Stimulated activated naive CD8-positive, alpha-beta T cell treated with anti-CD3 and anti-CD28 coated beads, Interleukin-15, amount 100 ng/mL, for 72 hours (primary cell): ENCODE measurements at regions not wholly inside any gene's neighbourhood (a gene's known extent, or its start where the extent isn't known, plus 50 kb on each side); places are given as distances from the start of the nearest gene placed in this dataset.

Experiments
- ATAC-seq: fragments of 150-1000 bp; cut with Tn5 transposase; 2 replicates; pipeline ENCODE4 v1.10.0; 2021; ENCODE audit warnings: mild to moderate bottlenecking, moderate library complexity
- DNase-seq, 2 donors: peaks; one replicate each; pipeline ENCODE4 v3.0.0; 2021 to 2022
- H3K27ac Mint-ChIP-seq, 2 donors: one replicate each; pipeline ENCODE4 v1.8.0; 2022; ENCODE audit warnings: mild to moderate bottlenecking in 2 of 2, mixed read lengths in 2 of 2, moderate library complexity in 2 of 2
- H3K27me3 Mint-ChIP-seq: one replicate; pipeline ENCODE4 v1.8.0; 2022; ENCODE audit warnings: mixed read lengths
- H3K4me1 Mint-ChIP-seq: one replicate; pipeline ENCODE4 v1.8.0; 2022; ENCODE audit warnings: mild to moderate bottlenecking, mixed read lengths
- H3K4me3 Mint-ChIP-seq, 2 donors: one replicate each; pipeline ENCODE4 v1.8.0; 2022; ENCODE audit warnings: mild to moderate bottlenecking in 2 of 2, mixed read lengths in 2 of 2, moderate library complexity in 1 of 2
- H3K9me3 Mint-ChIP-seq, 2 donors: one replicate each; pipeline ENCODE4 v1.8.0; 2022; ENCODE audit warnings: mixed read lengths in 2 of 2

DNA sequence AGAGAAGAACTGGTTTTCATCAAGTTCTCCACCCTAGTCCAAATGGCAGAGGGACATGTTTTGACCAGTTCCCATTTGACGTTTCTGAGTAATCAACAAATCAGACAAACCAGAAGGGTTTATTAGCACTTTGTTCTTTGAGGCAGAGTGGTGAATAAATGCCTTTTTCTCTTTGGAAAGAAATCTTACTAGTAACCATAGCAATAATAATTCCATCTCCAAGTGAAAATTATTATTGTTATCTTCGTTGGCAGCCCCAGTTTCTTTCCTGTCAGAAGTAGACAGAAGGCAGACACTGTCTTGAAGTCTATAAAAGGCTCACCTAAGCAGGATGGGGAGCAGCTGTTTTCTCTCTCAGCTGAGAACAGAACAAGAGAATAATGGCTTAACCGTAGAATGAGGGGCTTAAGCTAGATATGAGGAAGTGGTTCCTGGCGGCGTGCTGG is 391.6 kb downstream of the PBX1 start:
- Mint-ChIP-seq H3K27ac (no peak overlapping the region), H3K27me3 (no peaks in the 10 kb centered on the region)
- no peak for ATAC-seq

DNA sequence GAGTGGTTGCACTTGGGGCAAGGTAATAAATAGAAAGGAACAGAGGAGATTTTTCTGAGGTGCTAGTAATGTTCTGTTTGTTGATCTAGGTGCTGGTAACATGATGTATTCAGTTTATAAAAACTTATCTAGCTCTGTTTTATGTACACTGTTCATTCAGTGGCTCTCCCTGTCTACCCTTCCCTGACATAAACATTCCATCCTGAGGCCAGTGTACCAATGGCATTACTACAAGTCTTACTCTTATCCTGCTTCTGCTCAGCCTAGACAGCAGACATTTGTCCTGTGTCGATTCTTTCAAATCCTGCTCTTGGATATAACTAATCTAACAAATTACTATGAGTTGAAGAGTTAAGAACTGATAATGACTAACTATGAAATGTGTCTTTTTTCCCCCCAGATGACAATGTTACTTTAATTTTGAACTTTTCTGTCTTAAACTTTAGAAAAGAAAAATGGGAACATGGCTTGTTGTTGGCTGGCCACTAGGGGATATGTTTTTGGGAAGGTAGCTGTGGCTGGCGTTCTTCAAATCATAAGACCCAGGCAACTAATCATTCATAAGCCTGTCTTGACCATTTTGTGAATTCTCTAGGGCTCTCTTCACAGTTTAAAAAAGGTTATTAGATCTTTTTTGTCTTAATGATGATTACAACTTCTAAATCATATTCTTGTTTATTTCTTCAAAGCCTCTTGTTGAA is 390.9 kb downstream of the PBX1 start:
- Mint-ChIP-seq H3K4me1 (no peaks in the 10 kb centered on the region), H3K9me3 (peaks cover 18% of the 10 kb centered on the region in 2 donors), H3K4me3 (no peak overlapping the region), H3K27me3 (no peaks in the 10 kb centered on the region), H3K27ac (no peak overlapping the region)
- no peak for DNase-seq
- ATAC-seq: no peak

More for the DNA sequence above, 391.6 kb downstream of the PBX1 start:
- Mint-ChIP-seq H3K4me3 (no peak overlapping the region), H3K4me1 (no peaks in the 10 kb centered on the region), H3K9me3 (peaks cover 18% of the 10 kb centered on the region in 2 donors)
- no peak for DNase-seq

DNA sequence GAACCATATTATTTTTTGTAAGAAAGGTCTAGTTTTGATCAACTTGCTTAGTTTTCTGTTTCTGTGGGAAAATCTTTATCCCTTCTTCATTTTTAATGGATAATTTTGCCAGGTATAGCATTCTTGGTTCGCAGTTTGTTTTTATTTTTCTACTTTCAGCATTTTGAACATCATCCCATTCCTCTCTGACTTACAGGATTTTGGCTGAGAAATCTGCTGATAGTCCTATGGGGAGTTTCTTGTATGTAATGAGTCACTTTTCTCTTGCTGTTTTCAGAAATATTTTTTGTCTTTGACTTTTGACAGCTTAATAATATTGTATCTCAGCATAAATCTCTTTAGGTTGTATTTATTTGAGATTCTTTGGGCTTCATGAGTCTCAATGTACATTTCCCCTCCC is 389.1 kb downstream of the PBX1 start:
- no peak overlapping the region for H3K4me3 Mint-ChIP-seq
- no peaks in the 10 kb centered on the region for H3K4me1 Mint-ChIP-seq
- H3K27me3 Mint-ChIP-seq: no peaks in the 10 kb centered on the region
- no peak for DNase-seq
- H3K27ac Mint-ChIP-seq: no peak overlapping the region
- H3K9me3 Mint-ChIP-seq: peaks cover 18 to 21% of the 10 kb centered on the region in 2 donors
- ATAC-seq: no peak

DNA sequence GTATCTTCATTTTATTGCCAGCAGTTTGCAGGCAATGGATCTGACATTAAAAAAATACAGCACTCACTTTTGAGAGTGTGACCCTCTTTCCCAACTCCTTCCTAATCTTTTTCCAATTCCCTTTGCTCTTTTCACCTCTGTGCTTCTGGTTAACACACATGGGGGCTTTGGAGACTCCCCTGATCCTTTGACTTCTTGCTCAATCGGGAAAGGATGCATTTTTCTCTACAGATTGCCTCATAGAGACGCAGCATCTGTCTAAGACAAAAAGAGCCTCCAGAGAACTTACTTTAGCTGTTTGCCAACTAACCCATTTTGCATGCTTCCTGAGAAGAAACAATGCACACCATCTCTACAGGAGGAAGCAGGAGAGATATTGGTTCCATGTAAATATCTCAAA is 378.3 kb downstream of the PBX1 start:
- Mint-ChIP-seq H3K9me3 (peaks cover 4 to 9% of the 10 kb centered on the region in 2 donors), H3K4me3 (no peak overlapping the region), H3K27ac (no peak overlapping the region), H3K4me1 (no peaks in the 10 kb centered on the region), H3K27me3 (no peaks in the 10 kb centered on the region)
- DNase-seq: no peak
- no peak for ATAC-seq

DNA sequence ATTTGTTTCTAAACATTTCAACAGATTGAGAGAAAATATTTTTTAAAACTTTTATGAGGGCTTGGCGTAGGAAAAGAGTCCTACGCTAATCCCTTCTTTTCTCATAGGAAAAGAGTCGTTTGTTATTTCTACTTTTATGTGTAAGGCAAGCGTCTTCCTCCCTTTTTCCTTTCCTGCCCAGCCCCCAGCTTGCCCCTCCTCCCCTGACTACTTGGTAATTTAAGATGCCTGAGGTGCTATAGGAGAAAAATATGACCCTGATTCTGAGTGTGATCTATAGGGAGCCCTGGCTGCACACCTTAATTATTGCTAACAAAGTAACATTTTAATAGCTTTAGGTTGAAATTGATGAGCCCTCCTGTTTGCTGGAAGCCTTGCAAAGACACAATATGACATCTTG is 373.6 kb downstream of the PBX1 start:
- Mint-ChIP-seq H3K27me3 (no peaks in the 10 kb centered on the region), H3K9me3 (peaks cover 6 to 7% of the 10 kb centered on the region in 2 donors), H3K4me1 (no peaks in the 10 kb centered on the region), H3K27ac (no peak overlapping the region), H3K4me3 (no peak overlapping the region)
- DNase-seq: no peak
- ATAC-seq: no peak

DNA sequence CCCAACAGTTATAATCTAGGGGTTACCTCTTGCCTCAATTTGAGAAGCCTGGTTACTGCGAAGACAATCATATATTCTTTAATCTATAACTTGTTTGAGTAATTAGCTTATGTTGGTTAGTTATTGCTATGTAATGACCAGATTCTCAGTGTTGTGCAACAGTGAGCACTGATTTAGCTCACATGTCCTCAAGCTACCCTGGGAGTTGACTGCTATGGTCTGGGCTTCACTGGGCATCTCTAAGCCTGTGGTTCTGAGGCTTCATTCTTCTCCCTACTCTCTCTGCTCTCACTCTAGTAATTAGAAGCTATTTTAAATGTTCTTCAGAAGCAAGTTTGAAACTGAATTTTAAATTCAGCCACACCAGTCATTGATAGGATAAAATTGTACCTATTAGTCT is 371.8 kb downstream of the PBX1 start:
- Mint-ChIP-seq H3K4me1 (no peaks in the 10 kb centered on the region), H3K27ac (no peak overlapping the region), H3K9me3 (peaks cover 0 to 7% of the 10 kb centered on the region in 2 donors), H3K4me3 (no peak overlapping the region), H3K27me3 (no peaks in the 10 kb centered on the region)
- ATAC-seq (no peak), DNase-seq (no peak)

DNA sequence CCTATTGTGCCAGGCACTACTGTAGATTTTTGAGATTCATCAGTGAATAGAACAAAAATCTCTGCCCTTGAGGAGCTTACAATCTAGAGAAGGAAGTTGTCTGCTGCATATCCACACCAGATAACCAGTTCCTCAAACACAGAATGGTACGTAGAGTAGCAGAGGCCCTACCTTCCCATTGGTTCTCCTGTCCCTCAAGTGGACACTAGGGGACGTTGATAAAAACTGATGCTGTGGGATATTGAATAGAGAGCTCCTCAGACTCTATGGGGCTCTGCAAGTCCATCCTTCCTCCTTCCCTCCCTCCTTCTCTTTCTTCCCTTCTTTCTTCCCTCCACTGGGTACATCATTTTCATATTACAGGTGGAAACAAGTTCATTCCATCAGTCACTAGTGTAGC is 371.3 kb downstream of the PBX1 start:
- Mint-ChIP-seq H3K27ac (no peak overlapping the region), H3K9me3 (peaks cover 0 to 7% of the 10 kb centered on the region in 2 donors), H3K4me3 (no peak overlapping the region), H3K4me1 (no peaks in the 10 kb centered on the region), H3K27me3 (no peaks in the 10 kb centered on the region)
- DNase-seq: no peak
- ATAC-seq: no peak

DNA sequence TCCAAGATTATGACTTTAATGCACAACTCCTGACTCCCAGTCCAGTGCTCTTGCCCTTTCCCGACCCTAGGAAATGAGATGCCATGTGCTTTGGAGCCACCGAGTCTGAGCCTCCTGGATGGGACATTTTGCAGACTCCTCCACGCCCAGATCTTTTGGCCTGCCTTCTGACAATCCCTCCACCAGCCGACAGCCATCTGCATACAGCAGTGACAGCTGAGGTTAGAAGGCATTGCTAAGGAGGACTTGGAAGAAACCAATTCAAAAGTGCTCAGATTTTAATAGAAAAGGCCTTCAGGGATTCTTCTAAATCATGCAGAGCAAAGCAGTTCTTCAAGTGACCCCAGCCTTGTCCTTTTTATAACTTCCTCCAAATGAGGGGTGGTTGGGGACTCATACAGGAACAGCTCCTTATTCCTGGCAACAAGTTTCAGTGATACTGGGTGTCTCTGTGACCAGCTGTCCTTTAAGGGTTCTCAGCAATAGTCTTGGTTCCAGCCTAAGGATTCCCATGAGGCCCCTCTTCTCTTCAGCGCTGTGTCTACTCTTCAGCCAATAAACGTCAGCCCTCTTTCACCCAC is 369.3 kb downstream of the PBX1 start:
- no peaks in the 10 kb centered on the region for H3K4me1 Mint-ChIP-seq
- H3K27me3 Mint-ChIP-seq: no peaks in the 10 kb centered on the region
- no peak overlapping the region for H3K4me3 Mint-ChIP-seq
- DNase-seq (no peak), ATAC-seq (no peak)
- H3K9me3 Mint-ChIP-seq: peaks cover 0 to 7% of the 10 kb centered on the region in 2 donors
- H3K27ac Mint-ChIP-seq: no peak overlapping the region

DNA sequence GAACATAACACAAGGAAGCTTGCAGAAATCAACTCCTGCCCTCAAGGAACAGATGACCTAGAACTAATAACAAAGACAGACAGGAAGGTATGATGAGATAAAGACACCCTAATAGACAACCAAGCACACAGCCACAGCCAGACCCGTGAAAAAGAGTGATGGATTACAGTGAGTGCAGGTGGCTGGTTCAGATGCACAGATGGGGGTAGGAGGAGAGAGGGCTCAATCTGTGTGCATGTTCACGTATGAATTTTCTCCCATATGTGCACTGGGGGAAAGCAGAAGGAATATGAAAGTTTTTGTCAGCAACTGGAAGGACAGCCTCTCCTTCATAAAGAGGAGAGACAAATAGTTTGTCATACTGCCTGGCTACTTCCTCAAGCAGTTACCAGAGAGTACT is 367.1 kb downstream of the PBX1 start:
- Mint-ChIP-seq H3K4me3 (no peak overlapping the region), H3K27ac (no peak overlapping the region), H3K27me3 (no peaks in the 10 kb centered on the region), H3K4me1 (no peaks in the 10 kb centered on the region), H3K9me3 (peaks cover 0 to 4% of the 10 kb centered on the region in 2 donors)
- no peak for ATAC-seq
- DNase-seq: no peak

DNA sequence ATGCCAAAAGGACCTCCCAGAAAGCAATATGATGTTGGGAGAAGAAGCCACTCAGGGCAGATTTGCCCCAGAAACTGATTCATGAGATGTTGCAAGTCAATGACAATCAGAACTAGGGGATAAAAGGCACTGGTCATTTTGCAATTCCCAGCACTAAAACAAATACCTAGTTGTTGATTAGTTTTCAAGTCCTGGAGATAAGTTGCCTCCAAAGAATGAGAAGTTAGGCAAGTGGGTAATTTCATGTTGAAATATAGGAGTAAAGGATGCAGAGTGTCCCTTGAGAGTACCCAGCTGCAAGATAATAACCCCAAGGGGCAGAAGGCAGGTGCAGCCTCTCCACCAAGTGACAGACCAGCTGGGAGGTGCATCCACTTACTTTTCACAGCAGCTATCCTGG is 363.6 kb downstream of the PBX1 start:
- no peaks in the 10 kb centered on the region for H3K4me1 Mint-ChIP-seq
- peaks cover 0 to 4% of the 10 kb centered on the region in 2 donors for H3K9me3 Mint-ChIP-seq
- H3K4me3 Mint-ChIP-seq: no peak overlapping the region
- H3K27ac Mint-ChIP-seq: no peak overlapping the region
- ATAC-seq (no peak), DNase-seq (no peak)
- H3K27me3 Mint-ChIP-seq: no peaks in the 10 kb centered on the region

DNA sequence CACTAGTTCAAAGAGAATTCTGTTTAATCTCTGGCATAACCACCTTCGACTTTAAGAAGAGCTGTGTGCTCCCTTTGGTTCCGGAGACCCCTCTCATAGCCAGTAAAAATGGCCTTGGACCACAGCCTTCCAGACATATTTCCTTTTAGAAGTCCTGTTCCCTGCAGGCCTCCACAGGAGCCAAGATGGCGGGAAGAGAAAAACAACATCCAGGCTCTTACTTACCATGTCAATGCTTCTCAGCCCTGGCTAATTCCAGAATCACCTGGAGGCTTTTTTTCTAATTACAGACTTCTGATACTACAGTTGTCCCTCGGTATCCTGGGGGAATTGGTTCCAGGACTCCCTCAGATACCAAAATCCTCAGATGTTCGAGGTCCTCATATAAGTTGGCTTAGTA is 362.5 kb downstream of the PBX1 start:
- H3K27ac Mint-ChIP-seq: no peak overlapping the region
- peaks cover 0 to 6% of the 10 kb centered on the region in 2 donors for H3K9me3 Mint-ChIP-seq
- no peak for ATAC-seq
- no peaks in the 10 kb centered on the region for H3K4me1 Mint-ChIP-seq
- H3K27me3 Mint-ChIP-seq: no peaks in the 10 kb centered on the region
- no peak overlapping the region for H3K4me3 Mint-ChIP-seq
- no peak for DNase-seq

DNA sequence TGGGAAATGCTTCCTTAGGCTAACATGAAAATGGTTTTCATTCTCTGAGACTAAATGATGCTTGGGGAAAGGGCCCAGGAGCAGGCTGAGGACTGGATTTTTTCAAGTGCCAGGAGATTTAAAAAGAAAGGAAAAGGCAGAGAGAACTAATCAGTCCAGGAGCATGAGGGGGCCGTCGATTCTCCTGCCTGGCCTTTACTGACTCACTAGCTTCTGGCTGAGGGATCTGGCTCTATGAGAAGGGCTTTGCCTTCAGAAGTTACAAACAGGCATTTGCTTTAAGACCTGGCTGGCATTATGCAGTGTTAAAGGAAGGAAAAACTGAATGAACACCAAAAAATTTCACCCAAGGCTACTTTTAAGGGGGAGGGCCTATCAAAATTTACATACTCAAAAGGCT is 359.2 kb downstream of the PBX1 start:
- H3K9me3 Mint-ChIP-seq: peaks cover 0 to 14% of the 10 kb centered on the region in 2 donors
- H3K27me3 Mint-ChIP-seq: no peaks in the 10 kb centered on the region
- H3K27ac Mint-ChIP-seq: no peak overlapping the region
- ATAC-seq (no peak), DNase-seq (no peak)
- no peak overlapping the region for H3K4me3 Mint-ChIP-seq
- H3K4me1 Mint-ChIP-seq: no peaks in the 10 kb centered on the region

DNA sequence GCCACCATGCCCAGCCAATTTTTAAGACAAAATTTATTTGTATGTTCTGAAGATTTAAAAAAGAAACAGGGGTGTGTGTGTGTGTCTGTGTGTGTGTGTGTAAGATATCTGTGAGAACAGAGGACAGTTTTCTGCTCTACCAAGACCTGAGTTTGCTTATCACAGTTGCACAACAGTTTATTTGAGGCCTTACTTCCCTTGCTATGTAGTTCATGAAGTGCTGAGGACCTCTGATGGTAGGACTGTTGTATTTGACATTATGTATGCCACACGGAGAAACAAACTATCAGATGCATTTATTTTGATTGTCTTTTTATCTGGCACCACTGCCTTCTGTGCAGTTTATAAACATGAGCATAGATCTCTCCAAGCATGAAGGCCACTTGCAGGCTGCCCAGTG is 355.2 kb downstream of the PBX1 start:
- H3K4me3 Mint-ChIP-seq: no peak overlapping the region
- H3K9me3 Mint-ChIP-seq: peaks cover 0 to 20% of the 10 kb centered on the region in 2 donors
- no peak for DNase-seq
- H3K27ac Mint-ChIP-seq: no peak overlapping the region
- ATAC-seq: no peak
- no peaks in the 10 kb centered on the region for H3K27me3 Mint-ChIP-seq
- no peaks in the 10 kb centered on the region for H3K4me1 Mint-ChIP-seq

DNA sequence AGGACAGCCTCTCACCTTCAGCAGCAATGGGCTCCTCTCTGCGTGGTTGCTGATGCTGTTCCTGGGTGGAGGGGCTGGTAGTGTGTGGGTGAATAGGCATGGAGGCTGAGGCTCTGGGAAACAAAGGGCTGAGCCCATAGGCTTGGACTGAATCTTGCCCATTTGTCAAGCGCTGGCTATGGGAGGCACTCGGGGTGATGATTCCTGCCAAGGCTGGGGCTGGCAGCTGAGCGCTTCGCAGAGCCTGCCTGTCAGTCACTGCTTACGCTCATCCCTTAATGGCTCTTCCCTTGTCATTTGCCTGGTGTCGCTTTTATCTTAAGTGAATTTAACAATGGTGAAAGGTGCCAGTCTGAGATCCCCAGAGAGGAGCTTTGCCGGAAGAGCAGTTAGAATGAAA is 353.3 kb downstream of the PBX1 start:
- no peak for ATAC-seq

DNA sequence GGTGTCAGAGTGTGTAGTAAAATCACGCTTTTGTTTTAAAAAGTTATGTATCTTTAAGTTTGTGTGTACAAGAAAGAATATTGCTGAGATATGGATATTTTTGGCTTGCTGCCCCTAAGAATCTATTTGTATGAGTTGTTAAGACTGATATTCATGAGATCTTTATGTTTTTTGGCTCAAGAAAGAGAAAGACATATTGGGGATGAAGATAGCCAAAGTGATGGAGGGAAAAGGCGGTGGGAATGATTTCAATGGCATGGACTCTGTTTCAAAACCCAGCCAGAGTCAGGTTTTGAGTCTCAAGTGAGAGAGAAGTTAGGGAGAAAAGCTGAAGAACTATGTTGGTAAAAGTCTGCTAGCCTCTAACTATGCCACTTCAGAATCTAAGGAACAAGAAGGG is 351.7 kb downstream of the PBX1 start:
- peaks cover 6 to 7% of the 10 kb centered on the region in 2 donors for H3K9me3 Mint-ChIP-seq
- no peak for DNase-seq
- ATAC-seq: no peak
- H3K27me3 Mint-ChIP-seq: no peaks in the 10 kb centered on the region
- H3K27ac Mint-ChIP-seq: no peak overlapping the region
- no peaks in the 10 kb centered on the region for H3K4me1 Mint-ChIP-seq
- H3K4me3 Mint-ChIP-seq: no peak overlapping the region

More for the DNA sequence above, 353.3 kb downstream of the PBX1 start:
- DNase-seq: no peak
- Mint-ChIP-seq H3K27me3 (no peaks in the 10 kb centered on the region), H3K27ac (no peak overlapping the region), H3K4me3 (no peak overlapping the region), H3K9me3 (peaks cover 1 to 15% of the 10 kb centered on the region in 2 donors), H3K4me1 (no peaks in the 10 kb centered on the region)

DNA sequence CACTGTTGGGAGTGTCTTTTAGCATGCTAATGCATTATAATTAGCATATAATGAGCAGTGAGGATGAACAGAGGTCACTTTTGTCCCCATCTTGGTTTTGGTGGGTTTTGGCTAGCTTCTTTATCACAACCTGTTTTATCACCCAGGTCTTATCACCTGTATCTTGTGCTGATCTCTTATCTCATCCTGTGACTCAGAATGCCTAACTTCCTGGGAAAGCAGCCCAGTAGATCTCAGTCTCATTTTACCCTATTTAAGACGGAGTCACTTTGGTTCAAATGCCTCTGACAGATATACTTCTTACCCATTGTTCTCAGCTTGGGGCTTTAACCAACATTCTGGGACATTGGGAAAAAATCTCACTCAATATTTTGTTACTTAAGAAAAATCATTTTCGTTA is 348.7 kb downstream of the PBX1 start:
- H3K4me1 Mint-ChIP-seq: no peaks in the 10 kb centered on the region
- ATAC-seq: no peak

DNA sequence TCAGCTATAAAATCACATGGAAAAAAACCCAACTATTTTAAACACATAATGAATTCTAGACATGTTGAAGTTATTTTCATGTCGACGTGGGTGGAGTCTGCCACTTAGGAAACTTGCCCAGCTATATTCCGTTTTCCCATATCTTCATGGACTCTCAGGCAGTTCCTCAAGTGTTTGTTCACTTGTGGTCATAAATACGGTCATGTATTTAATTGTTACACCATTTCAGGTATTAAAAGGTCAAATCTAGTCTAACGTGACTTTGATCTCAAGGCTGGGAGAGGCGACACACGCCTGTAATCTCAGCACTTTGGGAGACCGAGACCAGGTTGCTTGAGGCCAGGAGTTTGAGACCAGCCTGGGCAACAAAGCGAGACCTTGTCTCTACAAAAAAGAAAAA is 346.9 kb downstream of the PBX1 start:
- Mint-ChIP-seq H3K27ac (no peak overlapping the region), H3K27me3 (no peaks in the 10 kb centered on the region), H3K4me3 (no peak overlapping the region), H3K4me1 (no peaks in the 10 kb centered on the region), H3K9me3 (peaks cover 7 to 8% of the 10 kb centered on the region in 2 donors)
- DNase-seq (no peak), ATAC-seq (no peak)

More for the DNA sequence above, 348.7 kb downstream of the PBX1 start:
- H3K4me3 Mint-ChIP-seq: no peak overlapping the region
- no peaks in the 10 kb centered on the region for H3K27me3 Mint-ChIP-seq
- peaks cover 7 to 8% of the 10 kb centered on the region in 2 donors for H3K9me3 Mint-ChIP-seq
- H3K27ac Mint-ChIP-seq: no peak overlapping the region
- DNase-seq: no peak
